ENCODE measurements at regions not wholly inside any gene's neighbourhood (a gene's known extent, or its start where the extent isn't known, plus 50 kb on each side); places are given as distances from the start of the nearest gene placed in this dataset.

DNA sequence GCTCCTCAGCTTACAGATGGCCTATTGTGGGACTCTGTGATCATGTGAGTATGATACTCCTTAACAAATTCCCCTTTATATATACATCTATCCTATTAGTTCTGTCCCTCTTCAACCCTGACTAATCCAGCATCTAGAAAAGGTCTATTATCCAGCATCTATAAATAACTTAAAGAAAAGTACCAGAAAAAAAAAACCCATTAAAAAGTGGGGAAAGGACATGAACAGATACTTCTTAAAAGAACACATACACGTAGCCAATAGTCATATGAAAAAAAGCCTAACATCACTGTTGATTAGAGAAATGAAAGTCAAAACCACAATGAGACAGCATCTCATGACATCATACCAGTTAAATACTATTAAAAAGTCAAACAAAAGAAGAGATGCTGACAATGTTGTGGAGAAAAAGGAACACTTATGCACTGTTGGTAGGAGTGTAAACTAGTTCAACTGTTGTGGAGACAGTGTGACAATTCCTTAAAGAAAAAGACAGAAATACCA is 549.5 kb upstream of the GRM3 start:
- no peaks in the 10 kb centered on the region for H3K27me3 ChIP-seq (ENCODE audit: control insufficient read depth, extremely low read depth, insufficient read depth, low read length)
- DNase-seq (ENCODE audit: low read depth, low spot score), result no peak
- H3K4me2 ChIP-seq (ENCODE audit: control insufficient read depth, extremely low read depth, insufficient read depth, low read depth, low read length), result no peak overlapping the region
- no peaks in the 10 kb centered on the region for H3K9me1 ChIP-seq (ENCODE audit: control insufficient read depth, extremely low read depth, insufficient read depth, low read length)
- TF ChIP-seq EZH2 (IDR thresholded peaks at IDR 0.05; ENCODE audit: low read length), result no peak
- TF ChIP-seq, protein P1, sequence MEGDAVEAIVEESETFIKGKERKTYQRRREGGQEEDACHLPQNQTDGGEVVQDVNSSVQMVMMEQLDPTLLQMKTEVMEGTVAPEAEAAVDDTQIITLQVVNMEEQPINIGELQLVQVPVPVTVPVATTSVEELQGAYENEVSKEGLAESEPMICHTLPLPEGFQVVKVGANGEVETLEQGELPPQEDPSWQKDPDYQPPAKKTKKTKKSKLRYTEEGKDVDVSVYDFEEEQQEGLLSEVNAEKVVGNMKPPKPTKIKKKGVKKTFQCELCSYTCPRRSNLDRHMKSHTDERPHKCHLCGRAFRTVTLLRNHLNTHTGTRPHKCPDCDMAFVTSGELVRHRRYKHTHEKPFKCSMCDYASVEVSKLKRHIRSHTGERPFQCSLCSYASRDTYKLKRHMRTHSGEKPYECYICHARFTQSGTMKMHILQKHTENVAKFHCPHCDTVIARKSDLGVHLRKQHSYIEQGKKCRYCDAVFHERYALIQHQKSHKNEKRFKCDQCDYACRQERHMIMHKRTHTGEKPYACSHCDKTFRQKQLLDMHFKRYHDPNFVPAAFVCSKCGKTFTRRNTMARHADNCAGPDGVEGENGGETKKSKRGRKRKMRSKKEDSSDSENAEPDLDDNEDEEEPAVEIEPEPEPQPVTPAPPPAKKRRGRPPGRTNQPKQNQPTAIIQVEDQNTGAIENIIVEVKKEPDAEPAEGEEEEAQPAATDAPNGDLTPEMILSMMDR (optimal IDR thresholded peaks at IDR 0.05 in 1 of 3, IDR thresholded peaks at IDR 0.05 in 1 of 3, conservative IDR thresholded peaks at IDR 0.05 in 1 of 3; ENCODE audit: extremely low read depth in 1 of 3, insufficient read depth in 2 of 3, low read length in 3 of 3), result no peak
- no peaks in the 10 kb centered on the region for H3K36me3 ChIP-seq (ENCODE audit: control insufficient read depth in 2 of 2, extremely low read depth in 1 of 2, insufficient read depth in 2 of 2, low read length in 2 of 2)
- H3K27ac ChIP-seq (ENCODE audit: control insufficient read depth, insufficient read depth, low read length), result no peak overlapping the region
- dilution Hi-C loops (cut with MboI; ENCODE audit: extremely low pct_ligation_motif_present, low sequenced_read_pairs), result no loop called here
- FAIRE-seq, result no peak
- H3K4me1 ChIP-seq (ENCODE audit: control insufficient read depth, extremely low read depth, insufficient read depth, low read length), result no peaks in the 10 kb centered on the region
- H3K9me3 ChIP-seq (ENCODE audit: control insufficient read depth, low read depth, low read length), result no peaks in the 10 kb centered on the region
- no peaks in the 10 kb centered on the region for H3K79me2 ChIP-seq (ENCODE audit: control insufficient read depth, insufficient read depth, low read length)
- H3K4me3 ChIP-seq (ENCODE audit: control insufficient read depth in 2 of 3, extremely low read depth in 1 of 3, insufficient read depth in 2 of 3, low read depth in 1 of 3, low read length in 3 of 3), result no peak overlapping the region
- H3K9ac ChIP-seq (ENCODE audit: control insufficient read depth, extremely low read depth, insufficient read depth, low read length), result no peak overlapping the region
- H4K20me1 ChIP-seq (ENCODE audit: control insufficient read depth, extremely low read depth, insufficient read depth, low read length), result no peaks in the 10 kb centered on the region
- no peak overlapping the region for H2AFZ ChIP-seq (ENCODE audit: control insufficient read depth, low read length)

DNA sequence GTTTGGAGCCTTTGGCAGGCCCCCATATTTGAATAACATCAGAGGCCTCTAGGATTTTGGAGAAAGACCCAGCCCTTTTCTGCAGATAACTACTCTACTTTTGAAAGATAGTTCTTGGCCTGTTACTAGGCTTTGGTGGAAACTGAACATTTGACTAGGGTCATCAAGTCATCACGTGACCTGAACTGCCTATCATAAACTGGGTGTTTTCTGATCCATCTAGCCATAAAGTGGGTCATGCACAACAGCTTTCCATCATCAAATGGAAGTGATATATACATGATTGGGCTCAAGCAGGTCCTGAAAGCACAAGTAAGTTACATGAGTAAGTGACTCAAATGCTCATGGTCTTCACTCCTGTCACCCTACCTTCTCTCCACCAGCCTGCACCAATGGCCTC is 552.3 kb upstream of the GRM3 start:
- Histone ChIP-seq H3K9me1 (ENCODE audit: control insufficient read depth, extremely low read depth, insufficient read depth, low read length) (no peaks in the 10 kb centered on the region), H3K4me3 (ENCODE audit: control insufficient read depth in 2 of 3, extremely low read depth in 1 of 3, insufficient read depth in 2 of 3, low read depth in 1 of 3, low read length in 3 of 3) (no peak overlapping the region), H3K9me3 (ENCODE audit: control insufficient read depth, low read depth, low read length) (no peaks in the 10 kb centered on the region), H3K4me2 (ENCODE audit: control insufficient read depth, extremely low read depth, insufficient read depth, low read depth, low read length) (no peak overlapping the region), H2AFZ (ENCODE audit: control insufficient read depth, low read length) (no peak overlapping the region), H3K4me1 (ENCODE audit: control insufficient read depth, extremely low read depth, insufficient read depth, low read length) (no peaks in the 10 kb centered on the region), H3K27me3 (ENCODE audit: control insufficient read depth, extremely low read depth, insufficient read depth, low read length) (no peaks in the 10 kb centered on the region), H4K20me1 (ENCODE audit: control insufficient read depth, extremely low read depth, insufficient read depth, low read length) (no peaks in the 10 kb centered on the region), H3K36me3 (ENCODE audit: control insufficient read depth in 2 of 2, extremely low read depth in 1 of 2, insufficient read depth in 2 of 2, low read length in 2 of 2) (no peaks in the 10 kb centered on the region), H3K9ac (ENCODE audit: control insufficient read depth, extremely low read depth, insufficient read depth, low read length) (no peak overlapping the region), H3K79me2 (ENCODE audit: control insufficient read depth, insufficient read depth, low read length) (no peaks in the 10 kb centered on the region), H3K27ac (ENCODE audit: control insufficient read depth, insufficient read depth, low read length) (no peak overlapping the region)
- TF ChIP-seq, protein P1 (optimal IDR thresholded peaks at IDR 0.05 in 1 of 3, IDR thresholded peaks at IDR 0.05 in 1 of 3, conservative IDR thresholded peaks at IDR 0.05 in 1 of 3; ENCODE audit: extremely low read depth in 1 of 3, insufficient read depth in 2 of 3, low read length in 3 of 3), result no peak
- TF ChIP-seq EZH2 (IDR thresholded peaks at IDR 0.05; ENCODE audit: low read length), result no peak
- dilution Hi-C loops (cut with MboI; ENCODE audit: extremely low pct_ligation_motif_present, low sequenced_read_pairs), result no loop called here
- no peak for DNase-seq (ENCODE audit: low read depth, low spot score)
- FAIRE-seq, result no peak

All from keratinocyte (primary cell).